ENCODE measurements at regions not wholly inside any gene's neighbourhood (a gene's known extent, or its start where the extent isn't known, plus 50 kb on each side); places are given as distances from the start of the nearest gene placed in this dataset.

DNA sequence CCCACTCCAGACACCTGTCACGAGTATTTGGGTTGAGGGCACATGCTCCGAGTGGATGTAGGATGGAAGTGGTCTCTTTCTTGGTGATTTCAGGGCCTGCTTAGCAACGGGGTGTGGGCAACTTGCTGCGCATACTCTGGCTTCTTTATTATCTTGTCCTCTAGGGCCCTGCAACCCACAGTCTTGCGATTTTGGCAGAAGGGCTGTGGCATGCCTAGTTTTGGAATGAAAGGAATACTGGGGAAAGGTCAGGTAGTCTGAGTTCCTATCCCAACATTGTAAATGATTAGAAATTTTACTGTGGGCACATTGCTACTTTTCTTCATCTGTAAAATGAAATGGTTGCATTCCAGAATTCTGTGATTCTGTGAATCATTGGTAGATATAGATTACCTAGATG lies 74.3 kb downstream of the ACTBL2 start:
- dilution Hi-C loops (cut with MboI; ENCODE audit: extremely low pct_ligation_motif_present, low sequenced_read_pairs), result no loop called here
- FAIRE-seq (no peak), DNase-seq (ENCODE audit: low read depth, low spot score) (no peak)
- TF ChIP-seq EZH2 (IDR thresholded peaks at IDR 0.05; ENCODE audit: low read length) (no peak), CTCF (optimal IDR thresholded peaks at IDR 0.05 in 1 of 3, IDR thresholded peaks at IDR 0.05 in 1 of 3, conservative IDR thresholded peaks at IDR 0.05 in 1 of 3; ENCODE audit: extremely low read depth in 1 of 3, insufficient read depth in 2 of 3, low read length in 3 of 3) (no peak)
- peaks cover 2% of the 10 kb centered on the region for H3K9me1 ChIP-seq (ENCODE audit: control insufficient read depth, extremely low read depth, insufficient read depth, low read length)
- no peaks in the 10 kb centered on the region for H4K20me1 ChIP-seq (ENCODE audit: control insufficient read depth, extremely low read depth, insufficient read depth, low read length)
- no peaks in the 10 kb centered on the region for H3K9me3 ChIP-seq (ENCODE audit: control insufficient read depth, low read depth, low read length)
- no peaks in the 10 kb centered on the region for H3K36me3 ChIP-seq (ENCODE audit: control insufficient read depth in 2 of 2, extremely low read depth in 1 of 2, insufficient read depth in 2 of 2, low read length in 2 of 2)
- no peaks in the 10 kb centered on the region for H3K4me1 ChIP-seq (ENCODE audit: control insufficient read depth, extremely low read depth, insufficient read depth, low read length)
- H3K27me3 ChIP-seq (ENCODE audit: control insufficient read depth, extremely low read depth, insufficient read depth, low read length), result no peaks in the 10 kb centered on the region
- no peak overlapping the region for H3K27ac ChIP-seq (ENCODE audit: control insufficient read depth, insufficient read depth, low read length)
- no peak overlapping the region for H2AFZ ChIP-seq (ENCODE audit: control insufficient read depth, low read length)
- no peak overlapping the region for H3K9ac ChIP-seq (ENCODE audit: control insufficient read depth, extremely low read depth, insufficient read depth, low read length)
- no peak overlapping the region for H3K4me3 ChIP-seq (ENCODE audit: control insufficient read depth in 2 of 3, extremely low read depth in 1 of 3, insufficient read depth in 2 of 3, low read depth in 1 of 3, low read length in 3 of 3)
- no peaks in the 10 kb centered on the region for H3K79me2 ChIP-seq (ENCODE audit: control insufficient read depth, insufficient read depth, low read length)
- H3K4me2 ChIP-seq (ENCODE audit: control insufficient read depth, extremely low read depth, insufficient read depth, low read depth, low read length), result no peak overlapping the region

DNA sequence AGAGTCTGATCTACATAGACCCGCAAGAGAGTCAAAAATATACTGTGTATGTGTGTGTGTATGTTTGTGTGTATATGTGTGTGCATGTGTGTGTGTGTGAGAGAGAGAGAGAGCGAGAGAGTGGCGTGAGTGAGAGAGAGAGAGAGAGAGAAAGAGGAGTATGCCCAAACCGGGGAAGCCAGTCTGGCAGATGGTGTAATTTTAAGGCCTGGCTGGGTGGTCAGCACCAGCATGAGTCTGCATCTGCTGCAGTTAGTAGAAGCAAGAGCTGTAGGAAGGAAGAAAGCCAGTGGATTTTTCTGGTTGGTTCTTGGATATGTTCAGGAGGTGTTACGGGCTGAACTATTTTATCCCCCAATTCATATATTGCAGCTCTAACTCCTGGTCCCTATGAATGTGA lies 75.2 kb downstream of the ACTBL2 start:
- Histone ChIP-seq H3K36me3 (ENCODE audit: control insufficient read depth in 2 of 2, extremely low read depth in 1 of 2, insufficient read depth in 2 of 2, low read length in 2 of 2) (no peaks in the 10 kb centered on the region), H3K27ac (ENCODE audit: control insufficient read depth, insufficient read depth, low read length) (no peak overlapping the region), H3K9ac (ENCODE audit: control insufficient read depth, extremely low read depth, insufficient read depth, low read length) (no peak overlapping the region), H3K27me3 (ENCODE audit: control insufficient read depth, extremely low read depth, insufficient read depth, low read length) (no peaks in the 10 kb centered on the region), H3K9me3 (ENCODE audit: control insufficient read depth, low read depth, low read length) (no peaks in the 10 kb centered on the region), H2AFZ (ENCODE audit: control insufficient read depth, low read length) (no peak overlapping the region), H3K9me1 (ENCODE audit: control insufficient read depth, extremely low read depth, insufficient read depth, low read length) (peaks cover 2% of the 10 kb centered on the region), H3K4me3 (ENCODE audit: control insufficient read depth in 2 of 3, extremely low read depth in 1 of 3, insufficient read depth in 2 of 3, low read depth in 1 of 3, low read length in 3 of 3) (no peak overlapping the region), H3K4me2 (ENCODE audit: control insufficient read depth, extremely low read depth, insufficient read depth, low read depth, low read length) (no peak overlapping the region), H4K20me1 (ENCODE audit: control insufficient read depth, extremely low read depth, insufficient read depth, low read length) (no peaks in the 10 kb centered on the region), H3K79me2 (ENCODE audit: control insufficient read depth, insufficient read depth, low read length) (no peaks in the 10 kb centered on the region), H3K4me1 (ENCODE audit: control insufficient read depth, extremely low read depth, insufficient read depth, low read length) (no peaks in the 10 kb centered on the region)
- DNase-seq (ENCODE audit: low read depth, low spot score) (no peak), FAIRE-seq (no peak)
- no peak for TF ChIP-seq CTCF (optimal IDR thresholded peaks at IDR 0.05 in 1 of 3, IDR thresholded peaks at IDR 0.05 in 1 of 3, conservative IDR thresholded peaks at IDR 0.05 in 1 of 3; ENCODE audit: extremely low read depth in 1 of 3, insufficient read depth in 2 of 3, low read length in 3 of 3)
- TF ChIP-seq EZH2 (IDR thresholded peaks at IDR 0.05; ENCODE audit: low read length), result no peak
- dilution Hi-C loops (cut with MboI; ENCODE audit: extremely low pct_ligation_motif_present, low sequenced_read_pairs), result no loop called here

Data from keratinocyte (primary cell).